WTC11 (cell line): ENCODE measurements at regions not wholly inside any gene's neighbourhood (a gene's known extent, or its start where the extent isn't known, plus 50 kb on each side); places are given as distances from the start of the nearest gene placed in this dataset.

Source experiments
- ATAC-seq: fragments of 200-7000 bp; cut with Tn5 transposase; 2 replicates; pipeline ENCODE4 v1.10.0; 2021; ENCODE audit warnings: mild to moderate bottlenecking, moderate library complexity
- CTCF ChIA-PET: fragments of 300-600 bp; sonication (Branson Sonifier 250); formaldehyde crosslinking; loops from one replicate; lab custom pipeline; 2021; ENCODE audit warnings: antibody characterized with exemption; lab: Charles Lee
- POLR2A ChIA-PET: fragments of 350-600 bp; sonication (Branson Sonifier 250); formaldehyde crosslinking; loops from one replicate; lab custom pipeline; 2021; ENCODE audit warnings: antibody characterized with exemption; lab: Charles Lee
- DNase-seq: peaks from one replicate; pipeline ENCODE4 v3.0.0; 2021; ENCODE audit warnings: low spot score
- H3K27ac Mint-ChIP-seq: 2 replicates; pipeline ENCODE4 v1.8.0; 2021; ENCODE audit warnings: mixed read lengths
- H3K27me3 Mint-ChIP-seq: 2 replicates; pipeline ENCODE4 v1.8.0; 2021; ENCODE audit warnings: low read depth, mild to moderate bottlenecking, moderate library complexity, mixed read lengths
- H3K36me3 Mint-ChIP-seq: 2 replicates; pipeline ENCODE4 v1.8.0; 2021; ENCODE audit warnings: mixed read lengths
- H3K4me1 Mint-ChIP-seq: 2 replicates; pipeline ENCODE4 v1.8.0; 2022; ENCODE audit warnings: mixed read lengths
- H3K4me3 Mint-ChIP-seq: 2 replicates; pipeline ENCODE4 v1.8.0; 2021; ENCODE audit warnings: mild to moderate bottlenecking, moderate library complexity, mixed read lengths
- H3K9me3 Mint-ChIP-seq: 2 replicates; pipeline ENCODE4 v1.8.0; 2021; ENCODE audit warnings: mixed read lengths
- E2F1 ChIP-seq: sonication (generic); formaldehyde crosslinking; IDR thresholded peaks from 2 replicates; pipeline ENCODE4 v1.8.0; 2022; ENCODE audit warnings: mild to moderate bottlenecking, missing genetic modification reagents
- ERG ChIP-seq: fragments of 250-450 bp; sonication (Bioruptor Pico); IDR thresholded peaks from 2 replicates; pipeline ENCODE4 v1.8.0; 2021; ENCODE audit warnings: mild to moderate bottlenecking
- ESRRA ChIP-seq: sonication (generic); formaldehyde crosslinking; IDR thresholded peaks from 2 replicates; pipeline ENCODE4 v1.8.1; 2022; ENCODE audit warnings: mild to moderate bottlenecking, missing genetic modification reagents, borderline replicate concordance
- FOXK1 ChIP-seq: sonication (generic); formaldehyde crosslinking; IDR thresholded peaks from 2 replicates; pipeline ENCODE4 v1.8.0; 2022; ENCODE audit warnings: mild to moderate bottlenecking, moderate library complexity, missing genetic modification reagents
- GRHL2 ChIP-seq: fragments of 250-450 bp; sonication (Bioruptor Pico); IDR thresholded peaks from 2 replicates; pipeline ENCODE4 v1.8.0; 2022; ENCODE audit warnings: mild to moderate bottlenecking, moderate library complexity; ENCODE audit not compliant: insufficient replicate concordance, severe bottlenecking
- NR3C1 ChIP-seq: sonication (generic); formaldehyde crosslinking; conservative IDR thresholded peaks from 2 replicates; pipeline ENCODE4 v1.8.1; 2023; ENCODE audit warnings: low read depth, mild to moderate bottlenecking, missing genetic modification reagents
- OVOL2 ChIP-seq: fragments of 250-450 bp; sonication (Bioruptor Pico); IDR thresholded peaks from 2 replicates; pipeline ENCODE4 v1.9.0; 2021; ENCODE audit warnings: mild to moderate bottlenecking, borderline replicate concordance
- SMAD3 ChIP-seq: sonication (generic); formaldehyde crosslinking; IDR thresholded peaks from 2 replicates; pipeline ENCODE4 v1.8.0; 2022; ENCODE audit warnings: missing genetic modification reagents, mild to moderate bottlenecking, borderline replicate concordance
- USF2 ChIP-seq: sonication (generic); formaldehyde crosslinking; IDR thresholded peaks from 2 replicates; pipeline ENCODE4 v1.8.1; 2023; ENCODE audit warnings: mild to moderate bottlenecking, missing genetic modification reagents, moderate library complexity
- ZNF121 ChIP-seq: sonication (generic); formaldehyde crosslinking; IDR thresholded peaks from 2 replicates; pipeline ENCODE4 v1.8.0; 2023; ENCODE audit warnings: missing genetic modification reagents
- ZNF425 ChIP-seq: fragments of 250-450 bp; sonication (Bioruptor Pico); conservative IDR thresholded peaks from 2 replicates; pipeline ENCODE4 v1.9.0; 2021; ENCODE audit warnings: mild to moderate bottlenecking
- ZNF532 ChIP-seq: fragments of 250-450 bp; sonication (Bioruptor Pico); IDR thresholded peaks from 2 replicates; pipeline ENCODE4 v1.9.0; 2021; ENCODE audit warnings: mild to moderate bottlenecking, borderline replicate concordance
- TF ChIP-seq, protein P1 (sequence below): sonication (generic); formaldehyde crosslinking; IDR thresholded peaks from 2 replicates; pipeline ENCODE4 v1.8.1; 2022; ENCODE audit warnings: mild to moderate bottlenecking, moderate library complexity, missing genetic modification reagents
- TF ChIP-seq, protein P2 (sequence below): sonication (generic); formaldehyde crosslinking; IDR thresholded peaks from 2 replicates; pipeline ENCODE4 v1.8.0; 2022; ENCODE audit warnings: mild to moderate bottlenecking, missing genetic modification reagents
- TF ChIP-seq, protein P3 (sequence below): sonication (generic); formaldehyde crosslinking; IDR thresholded peaks from 2 replicates; pipeline ENCODE4 v1.8.1; 2023; ENCODE audit warnings: mild to moderate bottlenecking, missing genetic modification reagents

DNA sequence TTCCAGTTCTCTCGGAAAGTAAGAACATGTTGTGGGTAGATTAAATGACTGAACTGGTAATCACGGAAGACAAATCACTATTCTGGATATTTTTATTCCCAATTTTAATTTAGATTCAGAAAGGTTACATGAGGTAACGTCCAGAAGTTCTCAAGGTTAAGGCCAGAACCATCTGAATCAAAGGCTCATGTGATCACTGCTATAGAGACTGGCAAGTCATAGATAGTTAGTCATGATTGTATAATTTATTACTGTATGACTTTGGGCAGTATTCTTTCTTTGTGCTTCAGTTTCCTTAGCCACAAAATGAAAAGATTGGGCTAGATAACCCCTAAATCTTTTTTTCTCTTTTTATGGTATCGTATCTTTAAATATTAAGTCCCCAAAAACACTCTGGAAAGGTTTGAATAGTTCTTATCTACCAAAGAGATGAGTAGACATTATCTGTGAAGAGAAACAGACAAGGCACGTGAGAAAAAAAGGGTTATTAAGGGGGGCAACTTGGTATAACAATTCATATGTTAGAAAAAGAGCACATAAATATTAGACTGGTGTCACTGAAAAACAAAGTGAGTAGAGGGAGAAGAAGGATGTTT is 241.0 kb downstream of the PTPRC start (continued):
- TF ChIP-seq ZNF425 (no peak), ERG (no peak), FOXK1 (CRISPR knock-in tag) (no peak)

DNA sequence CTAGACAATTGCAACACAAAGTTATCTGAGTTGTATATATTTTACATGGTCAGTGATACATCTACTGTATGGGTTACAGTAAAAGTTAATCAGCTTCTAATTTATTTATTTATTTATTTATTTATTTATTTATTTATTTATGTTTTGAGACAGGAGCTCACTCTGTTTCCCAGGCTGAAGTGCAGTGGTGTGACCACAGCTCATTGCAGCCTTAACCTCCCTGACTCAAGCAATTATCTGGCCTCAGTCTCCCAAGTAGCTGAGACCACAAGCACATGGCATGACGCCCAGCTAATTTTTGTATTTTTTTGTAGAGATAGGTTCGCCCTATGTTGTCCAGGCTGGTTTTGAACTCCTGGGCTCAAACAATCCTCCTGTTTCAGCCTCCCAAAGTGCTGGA is 241.6 kb downstream of the PTPRC start:
- Mint-ChIP-seq H3K36me3 (no peaks in the 10 kb centered on the region), H3K4me3 (no peak overlapping the region), H3K4me1 (0 out of 2 replicates have a peak, but pooled peaks cover 5% of the 10 kb centered on the region), H3K9me3 (no peaks in the 10 kb centered on the region), H3K27me3 (no peaks in the 10 kb centered on the region), H3K27ac (no peak overlapping the region)
- ChIA-PET CTCF (interaction anchor here (0.7 kb wide), 1 partner anchor 92 kb away, joined by 3 read pairs; no protein-coding TSS in a partner anchor), POLR2A (no interaction called here)
- no peak for DNase-seq
- ATAC-seq, result no peak
- no peak for TF ChIP-seq ZNF121 (CRISPR knock-in tag)
- TF ChIP-seq, protein P1, sequence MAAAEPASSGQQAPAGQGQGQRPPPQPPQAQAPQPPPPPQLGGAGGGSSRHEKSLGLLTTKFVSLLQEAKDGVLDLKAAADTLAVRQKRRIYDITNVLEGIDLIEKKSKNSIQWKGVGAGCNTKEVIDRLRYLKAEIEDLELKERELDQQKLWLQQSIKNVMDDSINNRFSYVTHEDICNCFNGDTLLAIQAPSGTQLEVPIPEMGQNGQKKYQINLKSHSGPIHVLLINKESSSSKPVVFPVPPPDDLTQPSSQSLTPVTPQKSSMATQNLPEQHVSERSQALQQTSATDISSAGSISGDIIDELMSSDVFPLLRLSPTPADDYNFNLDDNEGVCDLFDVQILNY (CRISPR knock-in tag), result no peak
- TF ChIP-seq E2F1 (CRISPR knock-in tag), result no peak

- no peak for ATAC-seq
- Mint-ChIP-seq H3K4me3 (no peak overlapping the region), H3K4me1 (0 out of 2 replicates have a peak, but pooled peaks cover 5% of the 10 kb centered on the region), H3K27ac (no peak overlapping the region; the same call in 1 of the 2 replicates), H3K36me3 (no peaks in the 10 kb centered on the region), H3K9me3 (no peaks in the 10 kb centered on the region), H3K27me3 (no peaks in the 10 kb centered on the region)
- DNase-seq, result no peak
- POLR2A ChIA-PET, result no interaction called here
- CTCF ChIA-PET, result interaction anchor here (0.7 kb wide), 1 partner anchor 93 kb away, joined by 3 read pairs; no protein-coding TSS in a partner anchor
- TF ChIP-seq ERG (no peak), NR3C1 (CRISPR knock-in tag) (no peak), ZNF532 (no peak), SMAD3 (no peak), GRHL2 (no peak), ESRRA (CRISPR knock-in tag) (no peak), OVOL2 (no peak), USF2 (CRISPR knock-in tag) (no peak)
- TF ChIP-seq, protein P2, sequence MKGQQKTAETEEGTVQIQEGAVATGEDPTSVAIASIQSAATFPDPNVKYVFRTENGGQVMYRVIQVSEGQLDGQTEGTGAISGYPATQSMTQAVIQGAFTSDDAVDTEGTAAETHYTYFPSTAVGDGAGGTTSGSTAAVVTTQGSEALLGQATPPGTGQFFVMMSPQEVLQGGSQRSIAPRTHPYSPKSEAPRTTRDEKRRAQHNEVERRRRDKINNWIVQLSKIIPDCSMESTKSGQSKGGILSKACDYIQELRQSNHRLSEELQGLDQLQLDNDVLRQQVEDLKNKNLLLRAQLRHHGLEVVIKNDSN (CRISPR knock-in tag), result no peak
- TF ChIP-seq, protein P3, sequence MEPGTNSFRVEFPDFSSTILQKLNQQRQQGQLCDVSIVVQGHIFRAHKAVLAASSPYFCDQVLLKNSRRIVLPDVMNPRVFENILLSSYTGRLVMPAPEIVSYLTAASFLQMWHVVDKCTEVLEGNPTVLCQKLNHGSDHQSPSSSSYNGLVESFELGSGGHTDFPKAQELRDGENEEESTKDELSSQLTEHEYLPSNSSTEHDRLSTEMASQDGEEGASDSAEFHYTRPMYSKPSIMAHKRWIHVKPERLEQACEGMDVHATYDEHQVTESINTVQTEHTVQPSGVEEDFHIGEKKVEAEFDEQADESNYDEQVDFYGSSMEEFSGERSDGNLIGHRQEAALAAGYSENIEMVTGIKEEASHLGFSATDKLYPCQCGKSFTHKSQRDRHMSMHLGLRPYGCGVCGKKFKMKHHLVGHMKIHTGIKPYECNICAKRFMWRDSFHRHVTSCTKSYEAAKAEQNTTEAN, result no peak
Observed at GRCh38 chr1:198880818-198881597, 242.2 kb downstream of the PTPRC start.
